Natural killer cell treated with Interleukin-12 subunit alpha and Interleukin-12 subunit beta and Interleukin-15 and Interleukin-18, amount 100 ng/mL, for 72 hours (primary cell): ENCODE measurements at regions not wholly inside any gene's neighbourhood (a gene's known extent, or its start where the extent isn't known, plus 50 kb on each side); places are given as distances from the start of the nearest gene placed in this dataset.

Source experiments
- ATAC-seq, 2 donors: fragments of 150-1000 bp; cut with Tn5 transposase in 1 of 2; sonication (Bioruptor Pico), chemical (Tn5 transposase) in 1 of 2; 2 replicates each; pipeline ENCODE4 v1.10.0; 2021
- DNase-seq: peaks from one replicate; pipeline ENCODE4 v3.0.0; 2022; ENCODE audit warnings: low spot score
- H3K27ac Mint-ChIP-seq, 2 donors: 1 replicate in 1 of 2; 2 replicates in 1 of 2; pipeline ENCODE4 v1.8.0; 2022; ENCODE audit warnings: mixed read lengths in 2 of 2, mild to moderate bottlenecking in 1 of 2, moderate library complexity in 1 of 2
- H3K27me3 Mint-ChIP-seq, 2 donors: 1 replicate in 1 of 2; 2 replicates in 1 of 2; pipeline ENCODE4 v1.8.0; 2022; ENCODE audit warnings: mixed read lengths in 2 of 2
- H3K36me3 Mint-ChIP-seq: one replicate; pipeline ENCODE4 v1.8.0; 2022; ENCODE audit warnings: mixed read lengths
- H3K4me1 Mint-ChIP-seq, 2 donors: 1 replicate in 1 of 2; 2 replicates in 1 of 2; pipeline ENCODE4 v1.8.0; 2022; ENCODE audit warnings: low read depth in 2 of 2, mixed read lengths in 2 of 2, mild to moderate bottlenecking in 1 of 2
- H3K4me3 Mint-ChIP-seq: one replicate; pipeline ENCODE4 v1.8.0; 2022; ENCODE audit warnings: mixed read lengths
- H3K9me3 Mint-ChIP-seq: 2 replicates; pipeline ENCODE4 v1.8.0; 2022; ENCODE audit warnings: mixed read lengths

DNA sequence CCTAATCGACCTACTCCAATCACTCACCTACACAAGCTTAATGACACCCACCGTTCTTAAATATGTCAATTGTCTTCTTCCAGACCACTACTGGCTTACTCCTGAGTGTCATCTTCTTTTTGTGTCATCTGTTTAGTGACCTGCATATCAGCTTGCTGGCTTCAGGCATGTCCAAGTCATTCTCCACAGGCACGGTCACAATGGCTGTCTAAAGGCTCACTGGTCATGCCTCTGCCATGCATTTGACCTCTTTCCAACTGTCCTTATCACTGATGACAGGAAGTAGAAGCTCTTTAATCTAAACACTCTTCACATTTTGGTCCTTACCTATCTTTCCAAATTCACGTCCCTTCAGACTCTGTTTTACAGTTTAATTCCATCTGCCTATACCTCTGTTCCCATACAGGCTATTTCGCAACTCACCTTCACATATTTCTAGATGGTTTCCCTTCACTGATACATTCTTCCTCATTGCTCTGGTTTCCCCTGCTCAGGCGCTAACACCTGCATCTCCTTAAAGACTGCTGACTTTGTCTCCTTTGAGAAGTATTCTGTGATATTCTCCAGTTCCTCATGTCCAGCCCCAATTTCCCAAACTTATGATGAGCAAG lies 217.5 kb downstream of the TRIB2 start:
- no peak overlapping the region for H3K27ac Mint-ChIP-seq
- no peak for ATAC-seq
- H3K36me3 Mint-ChIP-seq, result no peaks in the 10 kb centered on the region
- peaks cover 0 to 13% of the 10 kb centered on the region in 2 donors for H3K27me3 Mint-ChIP-seq
- no peak overlapping the region for H3K4me3 Mint-ChIP-seq
- no peaks in the 10 kb centered on the region for H3K9me3 Mint-ChIP-seq
- peaks cover 4 to 7% of the 10 kb centered on the region in 2 donors for H3K4me1 Mint-ChIP-seq
- DNase-seq, result no peak

- no peaks in the 10 kb centered on the region for H3K36me3 Mint-ChIP-seq
- no peak for ATAC-seq
Observed at GRCh38 chr2:12935222-12935621, 218.5 kb downstream of the TRIB2 start.

DNA sequence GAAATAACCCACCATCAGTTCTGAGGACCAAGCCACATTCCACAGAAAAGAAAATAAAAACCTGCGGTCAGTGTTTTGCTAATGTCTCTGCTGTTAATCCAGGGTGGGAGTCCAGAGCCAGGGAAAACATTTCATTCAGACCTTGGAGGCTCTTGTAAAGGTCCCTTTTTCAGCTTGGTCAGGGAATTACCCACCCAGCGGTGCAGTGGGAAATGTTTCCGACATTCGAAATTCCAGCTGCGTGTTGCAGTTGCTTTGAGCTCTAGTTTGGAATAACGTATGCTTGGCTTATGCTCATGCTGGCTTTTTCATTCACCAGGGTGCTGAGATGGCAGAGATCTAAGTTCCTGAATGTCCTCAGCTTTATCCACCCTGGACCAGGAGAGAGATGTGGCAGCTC lies 219.1 kb downstream of the TRIB2 start:
- no peak overlapping the region for H3K4me3 Mint-ChIP-seq
- DNase-seq, result no peak
- no peak for ATAC-seq
- H3K4me1 Mint-ChIP-seq, result peaks cover 4 to 7% of the 10 kb centered on the region in 2 donors
- H3K27me3 Mint-ChIP-seq, result peaks cover 0 to 13% of the 10 kb centered on the region in 2 donors
- no peaks in the 10 kb centered on the region for H3K9me3 Mint-ChIP-seq
- H3K27ac Mint-ChIP-seq, result no peak overlapping the region
- H3K36me3 Mint-ChIP-seq, result no peaks in the 10 kb centered on the region

More at GRCh38 chr2:12935222-12935621, 218.5 kb downstream of the TRIB2 start:
- H3K27me3 Mint-ChIP-seq, result peaks cover 0 to 13% of the 10 kb centered on the region in 2 donors
- no peak overlapping the region for H3K27ac Mint-ChIP-seq
- DNase-seq, result no peak
- H3K4me1 Mint-ChIP-seq, result peaks cover 4 to 7% of the 10 kb centered on the region in 2 donors
- no peak overlapping the region for H3K4me3 Mint-ChIP-seq
- no peaks in the 10 kb centered on the region for H3K9me3 Mint-ChIP-seq

DNA sequence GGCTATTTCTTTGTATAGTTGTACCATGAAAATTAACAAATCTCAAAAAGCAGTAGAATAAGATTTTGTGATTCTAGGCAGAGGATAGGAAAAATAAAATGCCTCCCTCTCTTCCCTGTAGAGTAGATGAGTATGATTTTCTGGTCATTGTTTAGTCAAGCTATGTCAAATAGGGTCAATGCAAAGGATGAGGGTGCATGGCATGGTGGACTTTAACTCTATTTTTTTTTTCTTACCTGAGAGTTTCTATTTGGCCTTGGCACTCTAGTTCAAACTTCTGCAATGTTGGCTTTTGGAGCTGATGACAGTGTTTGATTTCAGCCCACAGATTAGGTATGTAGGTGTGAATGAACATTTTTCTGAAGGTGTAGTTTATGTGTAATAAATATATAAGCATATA lies 224.5 kb downstream of the TRIB2 start:
- H3K36me3 Mint-ChIP-seq, result peaks cover 7% of the 10 kb centered on the region
- no peak overlapping the region for H3K27ac Mint-ChIP-seq
- no peak overlapping the region for H3K4me3 Mint-ChIP-seq
- no peak for DNase-seq
- no peaks in the 10 kb centered on the region for H3K4me1 Mint-ChIP-seq
- peaks cover 0 to 7% of the 10 kb centered on the region in 2 donors for H3K27me3 Mint-ChIP-seq
- no peaks in the 10 kb centered on the region for H3K9me3 Mint-ChIP-seq
- ATAC-seq, result no peak

DNA sequence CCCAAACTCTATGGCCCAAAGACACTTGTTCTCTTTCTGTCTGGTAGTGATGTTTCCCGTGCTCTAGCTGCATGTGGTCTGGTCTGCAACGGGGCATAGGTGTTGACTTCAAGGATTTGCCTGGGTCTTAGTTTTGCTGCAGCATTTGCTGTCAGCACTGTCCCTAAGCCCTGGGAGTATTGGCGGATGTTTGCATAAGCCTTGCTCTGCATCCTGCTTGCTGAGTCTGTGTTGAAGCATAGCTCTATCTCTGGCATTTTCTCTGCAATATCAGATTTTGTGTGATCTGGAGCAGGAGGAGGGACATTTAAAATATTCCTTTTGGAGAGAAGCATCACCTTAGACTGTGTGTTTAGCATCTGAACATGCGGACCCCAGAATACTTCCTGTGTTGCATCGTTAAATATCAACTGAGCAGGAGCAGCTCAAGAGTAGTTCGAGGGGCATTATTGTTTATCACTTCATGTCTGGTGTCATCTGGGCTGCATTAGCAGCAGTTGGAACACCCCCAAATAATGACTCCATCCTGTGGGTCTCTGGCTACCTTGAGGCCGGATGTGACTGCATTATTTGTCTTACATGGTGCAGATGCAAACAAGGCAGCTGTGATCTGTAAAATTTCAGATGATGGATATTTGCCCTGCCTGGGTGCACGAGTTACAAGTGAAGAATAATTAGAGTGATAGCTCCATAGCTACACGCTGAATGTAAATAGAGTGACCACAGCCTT lies 231.7 kb downstream of the TRIB2 start:
- Mint-ChIP-seq H3K4me3 (no peak overlapping the region), H3K27me3 (peaks cover 6 to 16% of the 10 kb centered on the region in 2 donors), H3K4me1 (peaks cover 21 to 33% of the 10 kb centered on the region in 2 donors), H3K36me3 (no peaks in the 10 kb centered on the region), H3K27ac (no peak overlapping the region), H3K9me3 (no peaks in the 10 kb centered on the region)
- DNase-seq, result no peak
- peak in 1 of 2 donors; percentile 52 for ATAC-seq

DNA sequence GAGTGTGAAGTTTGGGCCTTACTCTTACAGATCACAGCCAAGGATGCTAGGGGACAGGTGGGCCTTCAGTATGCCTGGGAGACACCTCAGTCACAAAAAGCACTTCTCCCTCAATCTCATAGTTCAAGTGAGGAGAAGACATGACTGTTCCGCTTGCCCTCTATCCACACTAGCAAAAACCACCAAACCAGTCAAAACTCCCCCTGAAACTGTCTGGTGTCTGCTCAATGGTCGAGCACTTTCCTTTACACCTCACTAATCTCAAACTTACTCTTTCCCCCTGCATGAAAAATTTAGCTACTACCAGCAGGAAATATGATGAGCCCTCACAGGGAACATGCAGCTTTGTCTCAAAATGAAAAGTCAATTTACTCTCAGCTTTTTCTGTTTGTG lies 232.2 kb downstream of the TRIB2 start:
- peaks cover 21 to 33% of the 10 kb centered on the region in 2 donors for H3K4me1 Mint-ChIP-seq
- no peak overlapping the region for H3K27ac Mint-ChIP-seq
- H3K4me3 Mint-ChIP-seq, result no peak overlapping the region
- H3K27me3 Mint-ChIP-seq, result peaks cover 6 to 16% of the 10 kb centered on the region in 2 donors
- no peaks in the 10 kb centered on the region for H3K9me3 Mint-ChIP-seq
- no peaks in the 10 kb centered on the region for H3K36me3 Mint-ChIP-seq
- DNase-seq (no peak), ATAC-seq (peak; percentile 87 to 94)

- Mint-ChIP-seq H3K27me3 (peaks cover 6 to 16% of the 10 kb centered on the region in 2 donors), H3K4me3 (no peak overlapping the region), H3K4me1 (peaks cover 21 to 33% of the 10 kb centered on the region in 2 donors), H3K9me3 (no peaks in the 10 kb centered on the region), H3K36me3 (no peaks in the 10 kb centered on the region), H3K27ac (no peak overlapping the region)
- ATAC-seq, result no peak
- no peak for DNase-seq
Observed at GRCh38 chr2:12949406-12949805, 232.7 kb downstream of the TRIB2 start.

- ATAC-seq, result no peak
- Mint-ChIP-seq H3K4me3 (no peak overlapping the region), H3K27ac (no peak overlapping the region)
Observed at GRCh38 chr2:12950174-12950573, 233.4 kb downstream of the TRIB2 start.

GRCh38 chr2:12950957-12951656 lies 234.4 kb downstream of the TRIB2 start:
- H3K9me3 Mint-ChIP-seq, result no peaks in the 10 kb centered on the region
- no peaks in the 10 kb centered on the region for H3K36me3 Mint-ChIP-seq
- H3K27me3 Mint-ChIP-seq, result peaks cover 6 to 16% of the 10 kb centered on the region in 2 donors
- DNase-seq, result no peak
- ATAC-seq, result no peak
- H3K4me3 Mint-ChIP-seq, result no peak overlapping the region
- H3K4me1 Mint-ChIP-seq, result peaks cover 21 to 33% of the 10 kb centered on the region in 2 donors
- no peak overlapping the region for H3K27ac Mint-ChIP-seq

More at GRCh38 chr2:12950174-12950573, 233.4 kb downstream of the TRIB2 start:
- H3K27me3 Mint-ChIP-seq, result peaks cover 6 to 17% of the 10 kb centered on the region in 2 donors
- no peak for DNase-seq
- peaks cover 21 to 33% of the 10 kb centered on the region in 2 donors for H3K4me1 Mint-ChIP-seq
- H3K36me3 Mint-ChIP-seq, result no peaks in the 10 kb centered on the region
- H3K9me3 Mint-ChIP-seq, result no peaks in the 10 kb centered on the region

GRCh38 chr2:12951657-12951973 lies 234.9 kb downstream of the TRIB2 start:
- ATAC-seq, result no peak

GRCh38 chr2:12953596-12953995 lies 236.9 kb downstream of the TRIB2 start:
- Mint-ChIP-seq H3K27ac (no peak overlapping the region), H3K4me3 (no peak overlapping the region), H3K27me3 (peaks cover 6 to 14% of the 10 kb centered on the region in 2 donors), H3K4me1 (peaks cover 16 to 25% of the 10 kb centered on the region in 2 donors), H3K9me3 (no peaks in the 10 kb centered on the region), H3K36me3 (no peaks in the 10 kb centered on the region)
- ATAC-seq (no peak), DNase-seq (no peak)

More at GRCh38 chr2:12951657-12951973, 234.9 kb downstream of the TRIB2 start:
- no peak for DNase-seq
- H3K9me3 Mint-ChIP-seq, result no peaks in the 10 kb centered on the region
- H3K27ac Mint-ChIP-seq, result no peak overlapping the region
- peaks cover 6 to 16% of the 10 kb centered on the region in 2 donors for H3K27me3 Mint-ChIP-seq
- peaks cover 21 to 33% of the 10 kb centered on the region in 2 donors for H3K4me1 Mint-ChIP-seq
- H3K36me3 Mint-ChIP-seq, result no peaks in the 10 kb centered on the region
- H3K4me3 Mint-ChIP-seq, result no peak overlapping the region

DNA sequence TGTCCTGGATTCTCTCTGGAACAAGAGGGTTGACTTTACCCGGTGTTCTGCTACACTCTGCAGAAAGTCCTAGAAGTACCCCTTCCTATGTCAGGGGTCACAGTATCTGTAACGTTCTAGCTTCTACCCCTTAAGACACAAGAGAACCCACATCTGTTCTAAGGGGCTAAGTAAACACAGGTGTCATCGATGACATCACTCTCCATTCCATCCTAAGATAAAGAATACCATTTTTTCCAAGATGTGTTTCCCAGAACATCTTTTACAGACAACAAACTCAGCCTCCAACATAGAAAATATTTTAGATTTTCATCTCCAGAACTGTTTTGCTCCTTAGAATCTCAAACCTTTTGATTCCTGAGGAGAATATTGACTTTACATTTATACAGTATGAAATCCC lies 239.1 kb downstream of the TRIB2 start:
- ATAC-seq, result no peak
- H3K27ac Mint-ChIP-seq, result no peak overlapping the region
- peaks cover 11% of the 10 kb centered on the region for H3K36me3 Mint-ChIP-seq
- peaks cover 6 to 11% of the 10 kb centered on the region in 2 donors for H3K4me1 Mint-ChIP-seq
- no peaks in the 10 kb centered on the region for H3K9me3 Mint-ChIP-seq
- peaks cover 6 to 14% of the 10 kb centered on the region in 2 donors for H3K27me3 Mint-ChIP-seq
- H3K4me3 Mint-ChIP-seq, result no peak overlapping the region
- DNase-seq, result no peak

- H3K27me3 Mint-ChIP-seq, result peaks cover 5 to 9% of the 10 kb centered on the region in 2 donors
- H3K4me3 Mint-ChIP-seq, result no peak overlapping the region
- H3K4me1 Mint-ChIP-seq, result peaks cover 4 to 9% of the 10 kb centered on the region in 2 donors
- DNase-seq, result no peak
- peaks cover 16% of the 10 kb centered on the region for H3K36me3 Mint-ChIP-seq
- no peak for ATAC-seq
- no peak overlapping the region for H3K27ac Mint-ChIP-seq
- no peaks in the 10 kb centered on the region for H3K9me3 Mint-ChIP-seq
Observed at GRCh38 chr2:12957251-12957650, 240.5 kb downstream of the TRIB2 start.

- no peak overlapping the region for H3K27ac Mint-ChIP-seq
- no peak for DNase-seq
- H3K4me1 Mint-ChIP-seq, result peaks cover 13 to 22% of the 10 kb centered on the region in 2 donors
- no peaks in the 10 kb centered on the region for H3K9me3 Mint-ChIP-seq
- no peak for ATAC-seq
- peaks cover 0 to 4% of the 10 kb centered on the region in 2 donors for H3K27me3 Mint-ChIP-seq
- H3K36me3 Mint-ChIP-seq, result peaks cover 24% of the 10 kb centered on the region
- H3K4me3 Mint-ChIP-seq, result no peak overlapping the region
Observed at GRCh38 chr2:12959935-12960334, 243.2 kb downstream of the TRIB2 start.
